ENCODE measurements at regions not wholly inside any gene's neighbourhood (a gene's known extent, or its start where the extent isn't known, plus 50 kb on each side); places are given as distances from the start of the nearest gene placed in this dataset.

DNA sequence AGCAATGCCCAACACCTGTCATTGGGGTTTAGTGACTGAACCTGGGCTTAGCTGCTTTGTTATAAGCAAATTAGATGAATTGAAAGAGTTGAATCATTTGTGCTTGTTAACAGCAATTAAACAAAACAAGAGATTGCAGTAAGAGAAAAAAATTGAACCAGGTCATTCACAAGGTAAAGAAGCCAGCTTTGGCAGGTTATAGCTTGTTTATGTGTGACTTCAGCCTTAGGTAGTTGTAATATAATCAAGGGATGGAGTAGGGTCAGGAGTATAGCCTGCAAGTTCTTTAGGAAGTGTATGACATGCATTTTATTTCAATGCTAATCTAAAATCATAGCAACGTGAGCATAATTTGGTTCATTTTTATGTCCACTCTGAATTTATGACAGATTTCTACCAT, 63.4 kb upstream of the PLEKHG3 start:
- TF ChIP-seq, protein P1, sequence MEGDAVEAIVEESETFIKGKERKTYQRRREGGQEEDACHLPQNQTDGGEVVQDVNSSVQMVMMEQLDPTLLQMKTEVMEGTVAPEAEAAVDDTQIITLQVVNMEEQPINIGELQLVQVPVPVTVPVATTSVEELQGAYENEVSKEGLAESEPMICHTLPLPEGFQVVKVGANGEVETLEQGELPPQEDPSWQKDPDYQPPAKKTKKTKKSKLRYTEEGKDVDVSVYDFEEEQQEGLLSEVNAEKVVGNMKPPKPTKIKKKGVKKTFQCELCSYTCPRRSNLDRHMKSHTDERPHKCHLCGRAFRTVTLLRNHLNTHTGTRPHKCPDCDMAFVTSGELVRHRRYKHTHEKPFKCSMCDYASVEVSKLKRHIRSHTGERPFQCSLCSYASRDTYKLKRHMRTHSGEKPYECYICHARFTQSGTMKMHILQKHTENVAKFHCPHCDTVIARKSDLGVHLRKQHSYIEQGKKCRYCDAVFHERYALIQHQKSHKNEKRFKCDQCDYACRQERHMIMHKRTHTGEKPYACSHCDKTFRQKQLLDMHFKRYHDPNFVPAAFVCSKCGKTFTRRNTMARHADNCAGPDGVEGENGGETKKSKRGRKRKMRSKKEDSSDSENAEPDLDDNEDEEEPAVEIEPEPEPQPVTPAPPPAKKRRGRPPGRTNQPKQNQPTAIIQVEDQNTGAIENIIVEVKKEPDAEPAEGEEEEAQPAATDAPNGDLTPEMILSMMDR (IDR thresholded peaks at IDR 0.05), result no peak
- no peak for TF ChIP-seq POLR2A (IDR thresholded peaks at IDR 0.05)
